Stimulated activated CD4-positive, alpha-beta T cell treated with anti-CD3 and anti-CD28 coated beads, Interleukin-1b, Interleukin-23, amount 100 ng/mL, for 4 hours (primary cell): ENCODE measurements at regions not wholly inside any gene's neighbourhood (a gene's known extent, or its start where the extent isn't known, plus 50 kb on each side); places are given as distances from the start of the nearest gene placed in this dataset.

Experiments
- DNase-seq, 2 donors: peaks; one replicate each; pipeline ENCODE4 v3.0.0-alpha.2; 2020; ENCODE audit warnings: low read depth in 2 of 2

GRCh38 chr10:116792817-116793216 is 50.5 kb upstream of the HSPA12A start:
- no peak for DNase-seq

GRCh38 chr10:116796469-116796868 is 52.8 kb upstream of the ENO4 start:
- no peak for DNase-seq

- DNase-seq: peak; percentile 58 to 60
Observed at GRCh38 chr10:116796910-116797513, 52.3 kb upstream of the ENO4 start.

- DNase-seq: no peak
Observed at GRCh38 chr10:116798859-116799258, 50.4 kb upstream of the ENO4 start.
